NCI-H1092 treated with DMSO at 0.1 percent for 48 hours (cell line): ENCODE measurements at regions not wholly inside any gene's neighbourhood (a gene's known extent, or its start where the extent isn't known, plus 50 kb on each side); places are given as distances from the start of the nearest gene placed in this dataset.
"Not testable (repeated sequence)": the region's sequence is repeated elsewhere in the genome, so short reads cannot be mapped to it uniquely, and the experiment has no call there.

Experiments
- DNase-seq: peaks from one replicate; lab custom pipeline; 2025; lab: John Stamatoyannopoulos, UW

GRCh38 chr9:16057541-16057940, 504.7 kb downstream of the CCDC171 start:
- no peak for DNase-seq

- DNase-seq: no peak
These were observed 505.3 kb downstream of the CCDC171 start for GRCh38 chr9:16058131-16058549.

- DNase-seq: no peak
These were observed 507.7 kb downstream of the CCDC171 start for GRCh38 chr9:16060436-16061129.

GRCh38 chr9:16062542-16063240, 509.8 kb downstream of the CCDC171 start:
- no peak for DNase-seq

GRCh38 chr9:16063241-16063591, 510.4 kb downstream of the CCDC171 start:
- no peak for DNase-seq

GRCh38 chr9:16064771-16065170, 511.9 kb downstream of the CCDC171 start:
- DNase-seq: no peak

GRCh38 chr9:16066201-16066600, 513.4 kb downstream of the CCDC171 start:
- not testable (repeated sequence) for DNase-seq

- DNase-seq: no peak
These were observed 515.6 kb downstream of the CCDC171 start for GRCh38 chr9:16068476-16068875.

- DNase-seq: no peak
These were observed 516.4 kb downstream of the CCDC171 start for GRCh38 chr9:16069249-16069648.

- DNase-seq: no peak
These were observed 517.0 kb downstream of the CCDC171 start for GRCh38 chr9:16069671-16070454.

- DNase-seq: no peak
These were observed 517.8 kb downstream of the CCDC171 start for GRCh38 chr9:16070455-16071145.

- no peak for DNase-seq
These were observed 518.6 kb downstream of the CCDC171 start for GRCh38 chr9:16071400-16071799.

- DNase-seq: no peak
These were observed 522.1 kb downstream of the CCDC171 start for GRCh38 chr9:16074963-16075362.

- no peak for DNase-seq
These were observed 522.9 kb downstream of the CCDC171 start for GRCh38 chr9:16075696-16076095.

GRCh38 chr9:16076511-16076910, 523.7 kb downstream of the CCDC171 start:
- no peak for DNase-seq

GRCh38 chr9:16082796-16083195, 530.0 kb downstream of the CCDC171 start:
- no peak for DNase-seq

- DNase-seq: no peak
These were observed 532.4 kb downstream of the CCDC171 start for GRCh38 chr9:16085167-16085726.

- DNase-seq: no peak
These were observed 538.2 kb downstream of the CCDC171 start for GRCh38 chr9:16090907-16091629.

GRCh38 chr9:16092142-16093091, 539.6 kb downstream of the CCDC171 start:
- DNase-seq: no peak

GRCh38 chr9:16098306-16098705, 545.5 kb downstream of the CCDC171 start:
- DNase-seq: no peak
